ENCODE measurements at regions not wholly inside any gene's neighbourhood (a gene's known extent, or its start where the extent isn't known, plus 50 kb on each side); places are given as distances from the start of the nearest gene placed in this dataset.

- DNase-seq: no peak
Measured at GRCh38 chr6:163964789-163965188, 550.3 kb downstream of the QKI start.

GRCh38 chr6:163963205-163964120 is 548.9 kb downstream of the QKI start:
- no peak for DNase-seq

- no peak for DNase-seq
Measured at GRCh38 chr6:163962627-163963117, 548.2 kb downstream of the QKI start.

GRCh38 chr6:163960128-163960527 is 545.6 kb downstream of the QKI start:
- no peak for DNase-seq

- DNase-seq: peak; percentile 84
Measured at GRCh38 chr6:163958646-163959045, 544.1 kb downstream of the QKI start.

GRCh38 chr6:163956571-163957407 is 542.3 kb downstream of the QKI start:
- DNase-seq: peak; percentile 77

- no peak for DNase-seq
Measured at GRCh38 chr6:163955756-163956155, 541.2 kb downstream of the QKI start.

- peak; percentile 92 for DNase-seq
Measured at GRCh38 chr6:163955096-163955495, 540.6 kb downstream of the QKI start.

- DNase-seq: no peak
Measured at GRCh38 chr6:163954088-163954775, 539.7 kb downstream of the QKI start.

GRCh38 chr6:163952005-163952404 is 537.5 kb downstream of the QKI start:
- no peak for DNase-seq

- no peak for DNase-seq
Measured at GRCh38 chr6:163951326-163951725, 536.8 kb downstream of the QKI start.

GRCh38 chr6:163950159-163950558 is 535.6 kb downstream of the QKI start:
- peak; percentile 60 for DNase-seq

GRCh38 chr6:163949431-163949830 is 534.9 kb downstream of the QKI start:
- DNase-seq: peak; percentile 12

GRCh38 chr6:163948250-163948649 is 533.7 kb downstream of the QKI start:
- DNase-seq: no peak

GRCh38 chr6:163947276-163947675 is 532.8 kb downstream of the QKI start:
- DNase-seq: no peak

- DNase-seq: no peak
Measured at GRCh38 chr6:163946437-163946836, 531.9 kb downstream of the QKI start.

- no peak for DNase-seq
Measured at GRCh38 chr6:163945808-163946207, 531.3 kb downstream of the QKI start.

GRCh38 chr6:163944897-163945296 is 530.4 kb downstream of the QKI start:
- no peak for DNase-seq

GRCh38 chr6:163943607-163944385 is 529.3 kb downstream of the QKI start:
- peak; percentile 51 for DNase-seq

GRCh38 chr6:163942790-163943189 is 528.3 kb downstream of the QKI start:
- no peak for DNase-seq

- no peak for DNase-seq
Measured at GRCh38 chr6:163941624-163941976, 527.1 kb downstream of the QKI start.

All from fibroblast of skin of right biceps (primary cell).